ENCODE measurements at regions not wholly inside any gene's neighbourhood (a gene's known extent, or its start where the extent isn't known, plus 50 kb on each side); places are given as distances from the start of the nearest gene placed in this dataset.

DNA sequence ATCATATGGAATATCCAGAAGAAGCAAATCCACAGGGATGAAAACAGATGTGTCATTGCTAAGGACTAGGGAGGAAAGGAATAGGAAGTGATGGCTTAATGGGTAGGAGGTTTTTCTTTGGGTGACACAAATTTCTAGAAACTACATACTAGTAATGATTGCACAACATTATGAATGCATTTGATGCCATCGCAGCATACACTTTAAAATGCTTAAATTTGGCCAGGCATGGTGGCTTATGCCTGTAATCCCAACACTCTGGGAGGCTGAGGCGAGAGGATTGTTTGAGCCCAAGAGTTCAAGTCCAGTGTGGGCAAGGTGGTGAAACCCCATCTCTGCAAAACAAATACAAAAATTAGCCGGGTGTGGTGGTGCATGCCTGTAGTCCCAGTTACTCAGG lies 1370.8 kb downstream of the AACS start:
- TF ChIP-seq, protein P1, sequence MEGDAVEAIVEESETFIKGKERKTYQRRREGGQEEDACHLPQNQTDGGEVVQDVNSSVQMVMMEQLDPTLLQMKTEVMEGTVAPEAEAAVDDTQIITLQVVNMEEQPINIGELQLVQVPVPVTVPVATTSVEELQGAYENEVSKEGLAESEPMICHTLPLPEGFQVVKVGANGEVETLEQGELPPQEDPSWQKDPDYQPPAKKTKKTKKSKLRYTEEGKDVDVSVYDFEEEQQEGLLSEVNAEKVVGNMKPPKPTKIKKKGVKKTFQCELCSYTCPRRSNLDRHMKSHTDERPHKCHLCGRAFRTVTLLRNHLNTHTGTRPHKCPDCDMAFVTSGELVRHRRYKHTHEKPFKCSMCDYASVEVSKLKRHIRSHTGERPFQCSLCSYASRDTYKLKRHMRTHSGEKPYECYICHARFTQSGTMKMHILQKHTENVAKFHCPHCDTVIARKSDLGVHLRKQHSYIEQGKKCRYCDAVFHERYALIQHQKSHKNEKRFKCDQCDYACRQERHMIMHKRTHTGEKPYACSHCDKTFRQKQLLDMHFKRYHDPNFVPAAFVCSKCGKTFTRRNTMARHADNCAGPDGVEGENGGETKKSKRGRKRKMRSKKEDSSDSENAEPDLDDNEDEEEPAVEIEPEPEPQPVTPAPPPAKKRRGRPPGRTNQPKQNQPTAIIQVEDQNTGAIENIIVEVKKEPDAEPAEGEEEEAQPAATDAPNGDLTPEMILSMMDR (IDR thresholded peaks at IDR 0.05; ENCODE audit: control extremely low read depth, extremely low read depth) = no peak
- H3K27ac ChIP-seq (ENCODE audit: low read depth in 1 of 2, low read length in 1 of 2) = no peak overlapping the region
- no peak overlapping the region for H3K9ac ChIP-seq (ENCODE audit: insufficient read depth in 1 of 2, low read length in 2 of 2)
- H3K4me3 ChIP-seq = no peak overlapping the region
- H3K4me1 ChIP-seq (ENCODE audit: control insufficient read depth in 5 of 5, insufficient read depth in 5 of 5, low read length in 5 of 5) = no peaks in the 10 kb centered on the region
- no peaks in the 10 kb centered on the region for H3K9me3 ChIP-seq (ENCODE audit: control insufficient read depth in 4 of 4, insufficient read depth in 3 of 4, low read length in 3 of 4)
- H3K36me3 ChIP-seq (ENCODE audit: control insufficient read depth in 4 of 4, insufficient read depth in 4 of 4, low read length in 4 of 4) = no peaks in the 10 kb centered on the region
- H3K27me3 ChIP-seq (ENCODE audit: control insufficient read depth in 3 of 3, insufficient read depth in 3 of 3, low read length in 2 of 3) = no peaks in the 10 kb centered on the region
- DNase-seq (no peak), ATAC-seq (ENCODE audit: insufficient read depth, low FRiP score) (no peak)
- 91 to 95% methylated on average over 3 of the region's 3 CpGs for WGBS, 2 donors

DNA sequence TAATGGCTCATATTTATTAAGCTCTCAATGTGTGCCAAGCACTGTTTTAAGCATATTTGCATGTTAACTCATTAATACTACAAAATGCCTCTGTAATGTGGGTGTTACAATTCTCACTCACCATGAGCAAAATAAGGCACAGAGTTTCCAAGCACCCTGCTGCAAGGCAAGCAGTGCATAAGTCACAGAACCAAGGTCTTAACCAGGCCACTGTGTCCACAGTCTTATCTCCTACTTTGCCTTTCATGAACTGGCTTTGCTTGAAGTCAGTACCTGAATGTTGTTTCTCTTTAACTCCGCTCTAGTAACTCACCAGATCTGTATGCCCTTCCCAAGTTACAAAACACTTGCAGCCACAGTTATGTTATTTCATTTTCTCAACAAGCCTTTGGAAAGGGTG lies 1372.7 kb downstream of the AACS start:
- Histone ChIP-seq H3K9me3 (ENCODE audit: control insufficient read depth in 4 of 4, insufficient read depth in 3 of 4, low read length in 3 of 4) (no peaks in the 10 kb centered on the region), H3K27me3 (ENCODE audit: control insufficient read depth in 3 of 3, insufficient read depth in 3 of 3, low read length in 2 of 3) (no peaks in the 10 kb centered on the region), H3K9ac (ENCODE audit: insufficient read depth in 1 of 2, low read length in 2 of 2) (no peak overlapping the region), H3K36me3 (ENCODE audit: control insufficient read depth in 4 of 4, insufficient read depth in 4 of 4, low read length in 4 of 4) (no peaks in the 10 kb centered on the region), H3K4me1 (ENCODE audit: control insufficient read depth in 5 of 5, insufficient read depth in 5 of 5, low read length in 5 of 5) (no peaks in the 10 kb centered on the region), H3K27ac (ENCODE audit: low read depth in 1 of 2, low read length in 1 of 2) (no peak overlapping the region), H3K4me3 (no peak overlapping the region)
- 76 to 79% methylated on average over 1 of the region's 1 CpG for WGBS, 2 donors
- ATAC-seq (ENCODE audit: insufficient read depth, low FRiP score) = no peak
- TF ChIP-seq, protein P1 (IDR thresholded peaks at IDR 0.05; ENCODE audit: control extremely low read depth, extremely low read depth) = no peak
- no peak for DNase-seq

DNA sequence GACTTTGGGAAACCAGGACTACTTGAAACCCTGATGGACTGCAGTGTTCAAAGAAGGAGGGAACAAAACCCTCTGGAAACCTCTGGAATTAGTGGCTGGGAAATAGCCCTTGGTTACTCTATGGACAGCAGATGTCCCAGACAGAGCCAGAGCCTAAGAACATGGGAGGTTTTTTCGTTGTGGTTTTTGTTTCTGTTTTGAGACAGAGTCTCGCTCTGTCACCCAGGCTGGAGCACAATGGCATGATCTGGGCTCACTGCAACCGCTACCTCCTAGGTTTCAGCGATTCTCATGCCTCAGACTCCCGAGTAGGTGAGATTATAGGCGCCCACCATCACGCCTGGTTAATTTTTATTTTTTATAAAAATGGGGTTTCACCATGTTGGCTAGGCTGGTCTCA lies 1378.7 kb downstream of the AACS start:
- 74 to 87% methylated on average over 7 of the region's 7 CpGs for WGBS, 2 donors
- Histone ChIP-seq H3K9ac (ENCODE audit: insufficient read depth in 1 of 2, low read length in 2 of 2) (no peak overlapping the region), H3K27me3 (ENCODE audit: control insufficient read depth in 3 of 3, insufficient read depth in 3 of 3, low read length in 2 of 3) (no peaks in the 10 kb centered on the region), H3K27ac (ENCODE audit: low read depth in 1 of 2, low read length in 1 of 2) (no peak overlapping the region), H3K4me3 (no peak overlapping the region), H3K4me1 (ENCODE audit: control insufficient read depth in 5 of 5, insufficient read depth in 5 of 5, low read length in 5 of 5) (no peaks in the 10 kb centered on the region), H3K9me3 (ENCODE audit: control insufficient read depth in 4 of 4, insufficient read depth in 3 of 4, low read length in 3 of 4) (peaks cover 0 to 1% (median 0%) of the 10 kb centered on the region in 4 donors), H3K36me3 (ENCODE audit: control insufficient read depth in 4 of 4, insufficient read depth in 4 of 4, low read length in 4 of 4) (no peaks in the 10 kb centered on the region)
- TF ChIP-seq, protein P1 (IDR thresholded peaks at IDR 0.05; ENCODE audit: control extremely low read depth, extremely low read depth) = no peak
- no peak for DNase-seq
- no peak for ATAC-seq (ENCODE audit: insufficient read depth, low FRiP score)

DNA sequence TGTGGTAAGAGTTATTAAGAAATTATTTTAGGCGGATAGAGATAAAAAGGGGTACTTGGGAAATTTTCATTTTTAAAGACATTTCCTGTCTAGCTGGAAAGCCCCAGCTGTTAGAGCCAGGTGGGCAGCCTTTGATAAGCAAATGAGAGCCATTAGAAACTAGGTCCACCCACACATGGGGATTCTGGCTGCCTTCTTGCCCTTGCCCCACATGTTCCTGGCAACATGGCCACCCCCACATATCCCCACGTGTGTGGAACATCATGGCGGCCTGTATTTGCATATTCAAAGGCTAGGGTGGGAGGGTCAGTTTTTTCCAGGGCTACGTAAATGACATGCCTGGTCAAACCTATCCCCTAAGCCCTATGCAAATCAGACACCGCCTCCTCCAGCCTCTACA lies 1382.1 kb downstream of the AACS start:
- Histone ChIP-seq H3K36me3 (ENCODE audit: control insufficient read depth in 4 of 4, insufficient read depth in 4 of 4, low read length in 4 of 4) (no peaks in the 10 kb centered on the region), H3K27me3 (ENCODE audit: control insufficient read depth in 3 of 3, insufficient read depth in 3 of 3, low read length in 2 of 3) (no peaks in the 10 kb centered on the region), H3K4me3 (no peak overlapping the region), H3K9ac (ENCODE audit: insufficient read depth in 1 of 2, low read length in 2 of 2) (no peak overlapping the region), H3K4me1 (ENCODE audit: control insufficient read depth in 5 of 5, insufficient read depth in 5 of 5, low read length in 5 of 5) (no peaks in the 10 kb centered on the region), H3K9me3 (ENCODE audit: control insufficient read depth in 4 of 4, insufficient read depth in 3 of 4, low read length in 3 of 4) (peaks cover 0 to 1% (median 0%) of the 10 kb centered on the region in 4 donors), H3K27ac (ENCODE audit: low read depth in 1 of 2, low read length in 1 of 2) (no peak overlapping the region)
- WGBS, 2 donors = 76 to 87% methylated on average over 5 of the region's 5 CpGs
- ATAC-seq (ENCODE audit: insufficient read depth, low FRiP score) (no peak), DNase-seq (no peak)
- TF ChIP-seq, protein P1 (IDR thresholded peaks at IDR 0.05; ENCODE audit: control extremely low read depth, extremely low read depth) = no peak
